ENCODE measurements at regions not wholly inside any gene's neighbourhood (a gene's known extent, or its start where the extent isn't known, plus 50 kb on each side); places are given as distances from the start of the nearest gene placed in this dataset.

DNA sequence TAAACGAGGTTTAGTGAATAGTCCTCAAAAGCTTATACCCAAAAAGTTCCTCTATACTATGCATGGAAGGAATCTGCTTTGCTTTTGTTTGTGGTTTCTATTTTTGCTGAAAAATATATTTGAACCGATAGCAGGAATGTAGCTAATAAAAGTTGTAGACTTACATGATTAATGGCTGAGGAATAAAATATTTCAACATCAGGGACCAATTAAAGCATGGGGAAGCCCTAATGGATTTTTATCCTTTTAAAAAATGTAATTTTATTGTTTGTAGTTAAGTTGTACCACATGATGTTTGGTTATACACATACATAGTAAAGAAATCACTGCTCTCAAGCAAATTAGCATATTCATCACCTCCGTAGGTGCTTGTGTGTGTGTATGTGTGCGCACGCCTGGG is 295.3 kb upstream of the CNTN5 start:
- peaks cover 0 to 10% (median 4%) of the 10 kb centered on the region in 7 donors for H3K9me3 Mint-ChIP-seq
- H3K9me3 ChIP-seq (replicated peaks in 1 of 2; ENCODE audit: control insufficient read depth in 1 of 2, insufficient read depth in 1 of 2, low read length in 2 of 2) = peaks cover 9 to 16% of the 10 kb centered on the region in 2 donors
- no peaks in the 10 kb centered on the region for H3K27me3 Mint-ChIP-seq (ENCODE audit: low read depth in 3 of 3)
- WGBS (ENCODE audit: insufficient coverage) = 80% methylated on average over 1 of the region's 5 CpGs
- H3K27ac ChIP-seq (ENCODE audit: low read depth in 1 of 2, low read length in 2 of 2) = no peak overlapping the region
- H3K4me2 ChIP-seq (replicated peaks; ENCODE audit: extremely low read depth, low read length, poor library complexity, severe bottlenecking) = no peak overlapping the region
- H3K4me3 ChIP-seq (replicated peaks in 1 of 3; ENCODE audit: low read depth in 2 of 3, low read length in 3 of 3) = no peak overlapping the region
- H3K36me3 Mint-ChIP-seq = no peaks in the 10 kb centered on the region
- H3K27me3 ChIP-seq (ENCODE audit: control insufficient read depth in 2 of 2, insufficient read depth in 2 of 2, low read length in 2 of 2) = no peaks in the 10 kb centered on the region
- no peaks in the 10 kb centered on the region for H3K4me1 Mint-ChIP-seq
- intact Hi-C loops (cut with micrococcal nuclease) = no loop called here
- H3K9ac ChIP-seq (ENCODE audit: insufficient read depth, low read length, poor library complexity, severe bottlenecking) = no peak overlapping the region
- no peaks in the 10 kb centered on the region for H3K4me1 ChIP-seq (ENCODE audit: control insufficient read depth in 1 of 2, insufficient read depth in 2 of 2, low read length in 2 of 2)
- TF ChIP-seq, protein P1, sequence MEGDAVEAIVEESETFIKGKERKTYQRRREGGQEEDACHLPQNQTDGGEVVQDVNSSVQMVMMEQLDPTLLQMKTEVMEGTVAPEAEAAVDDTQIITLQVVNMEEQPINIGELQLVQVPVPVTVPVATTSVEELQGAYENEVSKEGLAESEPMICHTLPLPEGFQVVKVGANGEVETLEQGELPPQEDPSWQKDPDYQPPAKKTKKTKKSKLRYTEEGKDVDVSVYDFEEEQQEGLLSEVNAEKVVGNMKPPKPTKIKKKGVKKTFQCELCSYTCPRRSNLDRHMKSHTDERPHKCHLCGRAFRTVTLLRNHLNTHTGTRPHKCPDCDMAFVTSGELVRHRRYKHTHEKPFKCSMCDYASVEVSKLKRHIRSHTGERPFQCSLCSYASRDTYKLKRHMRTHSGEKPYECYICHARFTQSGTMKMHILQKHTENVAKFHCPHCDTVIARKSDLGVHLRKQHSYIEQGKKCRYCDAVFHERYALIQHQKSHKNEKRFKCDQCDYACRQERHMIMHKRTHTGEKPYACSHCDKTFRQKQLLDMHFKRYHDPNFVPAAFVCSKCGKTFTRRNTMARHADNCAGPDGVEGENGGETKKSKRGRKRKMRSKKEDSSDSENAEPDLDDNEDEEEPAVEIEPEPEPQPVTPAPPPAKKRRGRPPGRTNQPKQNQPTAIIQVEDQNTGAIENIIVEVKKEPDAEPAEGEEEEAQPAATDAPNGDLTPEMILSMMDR (IDR thresholded peaks at IDR 0.05) = no peak
- no peak for DNase-seq
- no peak overlapping the region for H2AFZ ChIP-seq (ENCODE audit: insufficient read depth, low read depth, low read length, poor library complexity, severe bottlenecking)
- no peaks in the 10 kb centered on the region for H4K20me1 ChIP-seq (ENCODE audit: insufficient read depth, low read length)
- no peak overlapping the region for H3K4me3 Mint-ChIP-seq
- no peaks in the 10 kb centered on the region for H3K79me2 ChIP-seq (ENCODE audit: insufficient read depth, low read length)
- no peak overlapping the region for H3K27ac Mint-ChIP-seq
- no peaks in the 10 kb centered on the region for H3K36me3 ChIP-seq (replicated peaks in 1 of 2; ENCODE audit: control insufficient read depth in 1 of 2, insufficient read depth in 2 of 2, low read length in 2 of 2)

GRCh38 chr11:98728421-98728820 is 292.3 kb upstream of the CNTN5 start:
- Histone ChIP-seq H3K27ac (ENCODE audit: low read depth in 1 of 2, low read length in 2 of 2) (no peak overlapping the region), H3K9me3 (replicated peaks in 1 of 2; ENCODE audit: control insufficient read depth in 1 of 2, insufficient read depth in 1 of 2, low read length in 2 of 2) (peaks cover 9 to 17% of the 10 kb centered on the region in 2 donors), H3K9ac (ENCODE audit: insufficient read depth, low read length, poor library complexity, severe bottlenecking) (no peak overlapping the region), H3K4me1 (ENCODE audit: control insufficient read depth in 1 of 2, insufficient read depth in 2 of 2, low read length in 2 of 2) (no peaks in the 10 kb centered on the region), H2AFZ (ENCODE audit: insufficient read depth, low read depth, low read length, poor library complexity, severe bottlenecking) (no peak overlapping the region), H4K20me1 (ENCODE audit: insufficient read depth, low read length) (no peaks in the 10 kb centered on the region), H3K27me3 (ENCODE audit: control insufficient read depth in 2 of 2, insufficient read depth in 2 of 2, low read length in 2 of 2) (no peaks in the 10 kb centered on the region), H3K79me2 (ENCODE audit: insufficient read depth, low read length) (no peaks in the 10 kb centered on the region), H3K36me3 (replicated peaks in 1 of 2; ENCODE audit: control insufficient read depth in 1 of 2, insufficient read depth in 2 of 2, low read length in 2 of 2) (no peaks in the 10 kb centered on the region), H3K4me2 (replicated peaks; ENCODE audit: extremely low read depth, low read length, poor library complexity, severe bottlenecking) (no peak overlapping the region), H3K4me3 (replicated peaks in 1 of 3; ENCODE audit: low read depth in 2 of 3, low read length in 3 of 3) (no peak overlapping the region)
- Mint-ChIP-seq H3K27me3 (ENCODE audit: low read depth in 3 of 3) (no peaks in the 10 kb centered on the region), H3K4me1 (no peaks in the 10 kb centered on the region), H3K36me3 (no peaks in the 10 kb centered on the region), H3K4me3 (no peak overlapping the region), H3K9me3 (peaks cover 0 to 14% (median 4%) of the 10 kb centered on the region in 7 donors), H3K27ac (no peak overlapping the region)
- WGBS (ENCODE audit: insufficient coverage) = no CpG with 5 or more reads among the region's 4 CpGs
- TF ChIP-seq, protein P1 (IDR thresholded peaks at IDR 0.05) = no peak
- intact Hi-C loops (cut with micrococcal nuclease) = no loop called here
- no peak for DNase-seq

All from CD14-positive monocyte (primary cell).